CD8-positive, alpha-beta memory T cell (primary cell): ENCODE measurements at regions not wholly inside any gene's neighbourhood (a gene's known extent, or its start where the extent isn't known, plus 50 kb on each side); places are given as distances from the start of the nearest gene placed in this dataset.

ENCODE experiments used
- CTCF ChIA-PET: fragments of 350-600 bp; sonication (Branson Sonifier 250); formaldehyde crosslinking; loops from one replicate; lab custom pipeline; 2021; ENCODE audit warnings: antibody characterized with exemption; lab: Charles Lee
- POLR2A ChIA-PET: fragments of 350-600 bp; sonication (Branson Sonifier 250); formaldehyde crosslinking; loops from one replicate; lab custom pipeline; 2021; ENCODE audit warnings: antibody characterized with exemption; lab: Charles Lee
- DNase-seq, 5 donors: peaks; one replicate each; pipeline versions ENCODE4 v3.0.0 to v3.0.0-alpha.2; 2020 to 2022; ENCODE audit warnings: mixed read lengths in 1 of 5
- H3K27ac ChIP-seq: one replicate; pipeline ENCODE4 v1.7.0; 2013; ENCODE audit warnings: low read depth, mild to moderate bottlenecking, low read length, moderate library complexity
- H3K27me3 ChIP-seq: 2 replicates; pipeline ENCODE4 v1.7.0; 2013; ENCODE audit warnings: low read length, mild to moderate bottlenecking; ENCODE audit not compliant: insufficient read depth, poor library complexity, severe bottlenecking
- H3K36me3 ChIP-seq: 2 replicates; pipeline ENCODE4 v1.7.0; 2013; ENCODE audit warnings: mild to moderate bottlenecking, low read length, moderate library complexity; ENCODE audit not compliant: insufficient read depth
- H3K4me1 ChIP-seq: 2 replicates; pipeline ENCODE4 v1.7.0; 2013; ENCODE audit warnings: mild to moderate bottlenecking, low read length, moderate library complexity; ENCODE audit not compliant: insufficient read depth
- H3K4me3 ChIP-seq: 2 replicates; pipeline ENCODE4 v1.7.0; 2013; ENCODE audit warnings: mild to moderate bottlenecking, low read length
- H3K9me3 ChIP-seq: 2 replicates; pipeline ENCODE4 v1.7.0; 2013; ENCODE audit warnings: mild to moderate bottlenecking, low read length
- H3K27ac Mint-ChIP-seq, 8 donors: one replicate each; pipeline ENCODE4 v1.8.0; 2020 to 2021; ENCODE audit warnings: mixed read lengths in 8 of 8, mild to moderate bottlenecking in 6 of 8, inconsistent platforms in 3 of 8, moderate library complexity in 3 of 8
- H3K27me3 Mint-ChIP-seq, 2 donors: one replicate each; pipeline ENCODE4 v1.8.0; 2020 to 2021; ENCODE audit warnings: mixed read lengths in 2 of 2, mild to moderate bottlenecking in 1 of 2, moderate library complexity in 1 of 2
- H3K36me3 Mint-ChIP-seq, 3 donors: one replicate each; pipeline ENCODE4 v1.8.0; 2020 to 2021; ENCODE audit warnings: mixed read lengths in 3 of 3, inconsistent platforms in 1 of 3, mild to moderate bottlenecking in 1 of 3
- H3K4me1 Mint-ChIP-seq, 3 donors: one replicate each; pipeline ENCODE4 v1.8.0; 2020 to 2021; ENCODE audit warnings: mixed read lengths in 3 of 3, inconsistent platforms in 1 of 3, mild to moderate bottlenecking in 1 of 3
- H3K4me3 Mint-ChIP-seq, 7 donors: one replicate each; pipeline ENCODE4 v1.8.0; 2020 to 2021; ENCODE audit warnings: mixed read lengths in 7 of 7, mild to moderate bottlenecking in 6 of 7, moderate library complexity in 4 of 7, inconsistent platforms in 2 of 7
- H3K9me3 Mint-ChIP-seq, 5 donors: one replicate each; pipeline ENCODE4 v1.8.0; 2020 to 2022; ENCODE audit warnings: mixed read lengths in 5 of 5, mild to moderate bottlenecking in 3 of 5, moderate library complexity in 2 of 5, inconsistent platforms in 1 of 5

DNA sequence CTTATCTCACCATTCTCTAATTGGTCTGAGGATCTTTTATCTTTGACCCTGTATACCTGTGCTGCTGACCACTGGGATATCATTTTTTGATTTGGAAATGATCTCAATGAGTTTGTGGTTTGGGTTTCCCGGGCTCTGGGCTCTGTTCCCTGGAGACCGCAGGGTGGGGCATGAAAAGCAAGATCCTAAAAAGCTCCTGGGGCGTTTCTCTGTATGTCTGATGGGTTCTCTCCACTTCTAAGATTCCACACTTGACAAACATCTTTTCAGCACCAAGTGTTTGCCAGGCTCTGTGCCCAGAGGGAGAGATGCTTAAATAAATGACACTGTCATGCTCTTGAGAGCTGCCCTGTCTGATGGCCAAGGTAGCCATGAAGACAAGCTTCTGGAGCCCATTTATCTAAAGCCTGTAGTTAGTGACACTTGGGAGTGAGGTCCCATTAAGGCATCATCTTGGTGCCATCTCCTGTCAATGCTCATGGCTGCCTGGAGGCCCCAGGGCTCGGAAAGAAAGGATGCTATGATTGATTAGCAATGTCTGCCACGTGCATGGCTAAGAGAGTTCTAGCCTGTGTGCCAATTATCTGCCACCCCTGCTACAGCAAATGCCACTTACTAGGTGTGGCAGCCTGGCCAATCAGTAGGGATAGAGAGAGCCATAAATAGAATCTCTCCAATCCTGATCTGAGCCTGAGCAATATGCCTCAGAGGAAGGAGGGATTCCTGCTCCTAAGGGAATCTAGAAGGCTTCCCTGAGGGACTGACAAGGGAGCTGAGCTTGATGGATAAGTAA, 531.6 kb downstream of the MN1 start:
- no peaks in the 10 kb centered on the region for H3K27me3 ChIP-seq
- no peaks in the 10 kb centered on the region for H3K4me1 ChIP-seq
- no peaks in the 10 kb centered on the region for H3K4me1 Mint-ChIP-seq
- H3K27me3 Mint-ChIP-seq: peaks cover 7 to 16% of the 10 kb centered on the region in 2 donors
- H3K27ac Mint-ChIP-seq: no peak overlapping the region
- no peak overlapping the region for H3K27ac ChIP-seq
- H3K4me3 ChIP-seq: no peak overlapping the region
- no peak overlapping the region for H3K4me3 Mint-ChIP-seq
- no peak for DNase-seq
- POLR2A ChIA-PET: no interaction called here
- no peaks in the 10 kb centered on the region for H3K36me3 ChIP-seq
- no peaks in the 10 kb centered on the region for H3K36me3 Mint-ChIP-seq
- no peaks in the 10 kb centered on the region for H3K9me3 ChIP-seq
- CTCF ChIA-PET: no interaction called here
- H3K9me3 Mint-ChIP-seq: peaks cover 0 to 4% (median 0%) of the 10 kb centered on the region in 5 donors

DNA sequence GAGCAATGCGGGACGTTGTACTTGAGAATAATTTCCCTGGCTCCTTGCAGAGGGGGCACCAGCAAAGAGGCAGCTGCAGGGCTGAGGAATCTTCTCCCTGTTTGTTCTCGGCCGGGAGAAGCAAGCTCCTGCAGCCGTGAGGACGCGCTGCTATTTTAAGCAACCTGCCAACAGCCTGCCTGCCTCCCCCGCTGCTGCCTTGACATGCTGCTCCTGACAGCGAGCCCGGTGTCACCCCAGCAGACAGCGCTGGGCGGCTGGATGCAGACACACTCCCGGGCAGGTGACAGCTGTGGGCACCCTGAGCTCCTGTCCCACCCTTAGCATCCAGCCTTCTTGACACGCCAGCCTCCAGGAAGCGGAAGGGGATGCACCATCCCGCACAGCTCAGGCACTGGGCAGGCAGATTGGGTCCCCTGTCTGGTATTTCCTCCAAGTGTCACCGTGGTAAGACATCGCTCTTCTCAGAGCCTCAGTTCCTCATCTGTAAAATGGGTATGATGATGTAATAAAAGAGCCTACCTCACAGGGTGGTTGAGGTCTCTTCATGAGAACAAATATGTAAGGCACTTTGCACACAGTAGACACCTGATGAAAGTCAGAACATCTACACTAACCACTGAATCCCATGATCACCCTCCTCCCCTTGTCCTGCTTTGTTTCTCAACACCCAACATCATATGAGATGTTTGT, 530.6 kb downstream of the MN1 start:
- CTCF ChIA-PET: no interaction called here
- POLR2A ChIA-PET: no interaction called here
- no peaks in the 10 kb centered on the region for H3K36me3 Mint-ChIP-seq

GRCh38 chr22:27273436-27273835, 528.1 kb downstream of the MN1 start:
- Mint-ChIP-seq H3K4me1 (no peaks in the 10 kb centered on the region), H3K36me3 (no peaks in the 10 kb centered on the region), H3K27ac (peak overlapping the region in 1 of 8 donors; percentile 16), H3K27me3 (peaks cover 8 to 12% of the 10 kb centered on the region in 2 donors), H3K9me3 (peaks cover 0 to 6% (median 0%) of the 10 kb centered on the region in 5 donors), H3K4me3 (no peak overlapping the region)
- DNase-seq: no peak
- ChIA-PET CTCF (no interaction called here), POLR2A (no interaction called here)
- Histone ChIP-seq H3K4me3 (no peak overlapping the region), H3K27ac (no peak overlapping the region), H3K36me3 (no peaks in the 10 kb centered on the region), H3K9me3 (no peaks in the 10 kb centered on the region), H3K27me3 (no peaks in the 10 kb centered on the region), H3K4me1 (no peaks in the 10 kb centered on the region)

More for the DNA sequence above, 530.6 kb downstream of the MN1 start:
- no peaks in the 10 kb centered on the region for H3K4me1 Mint-ChIP-seq
- Histone ChIP-seq H3K27ac (no peak overlapping the region), H3K4me3 (no peak overlapping the region), H3K27me3 (no peaks in the 10 kb centered on the region), H3K36me3 (no peaks in the 10 kb centered on the region), H3K9me3 (no peaks in the 10 kb centered on the region), H3K4me1 (no peaks in the 10 kb centered on the region)
- H3K9me3 Mint-ChIP-seq: peaks cover 0 to 4% (median 0%) of the 10 kb centered on the region in 5 donors
- no peak for DNase-seq
- H3K27ac Mint-ChIP-seq: no peak overlapping the region
- H3K27me3 Mint-ChIP-seq: peaks cover 7 to 16% of the 10 kb centered on the region in 2 donors
- H3K4me3 Mint-ChIP-seq: no peak overlapping the region

DNA sequence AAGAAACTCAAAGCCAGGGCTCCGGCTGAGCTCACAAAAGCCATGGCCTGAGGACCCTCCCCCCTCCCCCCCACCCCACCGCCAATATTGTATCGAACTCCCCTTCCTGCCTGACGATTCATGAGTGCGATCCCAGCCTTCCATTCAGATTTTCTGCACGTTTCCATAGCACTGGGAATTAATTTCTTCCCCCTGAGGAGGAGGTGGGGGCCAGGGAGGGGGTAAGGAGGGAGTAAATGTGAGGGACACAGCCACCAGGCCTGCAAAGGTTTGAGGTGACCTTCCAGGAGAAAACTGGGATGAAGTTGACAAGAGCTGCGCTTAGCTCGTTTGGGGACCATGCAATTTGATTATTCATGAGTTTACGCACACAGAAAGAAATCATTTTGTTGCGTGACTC, 527.7 kb downstream of the MN1 start:
- no peaks in the 10 kb centered on the region for H3K9me3 ChIP-seq
- no peak for DNase-seq
- no peaks in the 10 kb centered on the region for H3K27me3 ChIP-seq
- H3K9me3 Mint-ChIP-seq: peaks cover 0 to 5% (median 0%) of the 10 kb centered on the region in 5 donors
- no peak overlapping the region for H3K4me3 Mint-ChIP-seq
- no peaks in the 10 kb centered on the region for H3K36me3 Mint-ChIP-seq
- POLR2A ChIA-PET: no interaction called here
- H3K27ac Mint-ChIP-seq: no peak overlapping the region
- peaks cover 11 to 12% of the 10 kb centered on the region in 2 donors for H3K27me3 Mint-ChIP-seq
- no peak overlapping the region for H3K27ac ChIP-seq
- CTCF ChIA-PET: no interaction called here
- no peaks in the 10 kb centered on the region for H3K4me1 Mint-ChIP-seq
- no peak overlapping the region for H3K4me3 ChIP-seq
- no peaks in the 10 kb centered on the region for H3K4me1 ChIP-seq
- H3K36me3 ChIP-seq: no peaks in the 10 kb centered on the region

DNA sequence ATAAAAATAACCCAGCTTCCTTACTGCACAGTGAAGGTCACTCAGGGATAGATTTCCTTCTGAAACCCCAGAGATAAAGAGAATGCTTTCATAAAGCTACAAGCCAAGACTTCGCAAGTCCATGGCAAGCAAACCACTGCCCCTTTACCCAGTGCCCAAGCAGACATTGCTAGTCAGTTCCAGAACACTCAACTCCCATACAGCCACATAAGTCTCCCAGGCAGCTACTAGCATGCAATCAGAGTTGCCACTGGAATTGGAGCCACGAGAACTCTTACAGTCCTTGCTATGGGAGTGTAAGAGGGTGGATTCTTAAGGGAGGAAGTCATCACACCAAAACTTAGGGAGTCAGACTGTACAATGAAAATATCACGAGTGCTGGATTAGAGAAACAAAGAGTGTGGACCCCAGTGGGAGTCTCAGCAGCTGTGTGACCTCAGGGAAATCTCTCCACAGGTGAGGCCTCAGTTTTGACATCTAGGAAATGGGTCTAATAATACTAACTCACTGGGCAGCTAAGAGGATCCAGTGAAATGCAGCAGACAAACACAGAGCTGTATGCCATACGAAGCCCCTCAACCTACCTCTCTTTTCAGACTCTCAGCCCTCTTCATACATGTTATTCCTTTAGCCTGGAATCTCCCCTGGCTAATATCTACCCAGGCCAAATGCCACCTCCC, 526.6 kb downstream of the MN1 start:
- no peaks in the 10 kb centered on the region for H3K36me3 Mint-ChIP-seq
- H3K4me1 ChIP-seq: no peaks in the 10 kb centered on the region
- H3K9me3 Mint-ChIP-seq: peaks cover 0 to 7% (median 0%) of the 10 kb centered on the region in 5 donors
- no peaks in the 10 kb centered on the region for H3K4me1 Mint-ChIP-seq
- no peak for DNase-seq
- no peak overlapping the region for H3K27ac ChIP-seq
- ChIA-PET CTCF (no interaction called here), POLR2A (no interaction called here)
- H3K4me3 Mint-ChIP-seq: no peak overlapping the region
- H3K27me3 Mint-ChIP-seq: peaks cover 10 to 11% of the 10 kb centered on the region in 2 donors
- no peaks in the 10 kb centered on the region for H3K27me3 ChIP-seq
- H3K36me3 ChIP-seq: no peaks in the 10 kb centered on the region
- H3K4me3 ChIP-seq: no peak overlapping the region
- H3K9me3 ChIP-seq: no peaks in the 10 kb centered on the region
- H3K27ac Mint-ChIP-seq: no peak overlapping the region

GRCh38 chr22:27278946-27279345, 522.6 kb downstream of the MN1 start:
- POLR2A ChIA-PET: no interaction called here
- no peaks in the 10 kb centered on the region for H3K4me1 ChIP-seq
- Mint-ChIP-seq H3K4me1 (no peaks in the 10 kb centered on the region), H3K27me3 (peaks cover 3 to 17% of the 10 kb centered on the region in 2 donors), H3K4me3 (no peak overlapping the region), H3K27ac (no peak overlapping the region), H3K36me3 (no peaks in the 10 kb centered on the region), H3K9me3 (peaks cover 0 to 7% (median 5%) of the 10 kb centered on the region in 5 donors)
- H3K9me3 ChIP-seq: no peaks in the 10 kb centered on the region
- H3K36me3 ChIP-seq: no peaks in the 10 kb centered on the region
- no peak for DNase-seq
- CTCF ChIA-PET: no interaction called here
- no peak overlapping the region for H3K27ac ChIP-seq
- H3K27me3 ChIP-seq: no peaks in the 10 kb centered on the region
- H3K4me3 ChIP-seq: no peak overlapping the region

DNA sequence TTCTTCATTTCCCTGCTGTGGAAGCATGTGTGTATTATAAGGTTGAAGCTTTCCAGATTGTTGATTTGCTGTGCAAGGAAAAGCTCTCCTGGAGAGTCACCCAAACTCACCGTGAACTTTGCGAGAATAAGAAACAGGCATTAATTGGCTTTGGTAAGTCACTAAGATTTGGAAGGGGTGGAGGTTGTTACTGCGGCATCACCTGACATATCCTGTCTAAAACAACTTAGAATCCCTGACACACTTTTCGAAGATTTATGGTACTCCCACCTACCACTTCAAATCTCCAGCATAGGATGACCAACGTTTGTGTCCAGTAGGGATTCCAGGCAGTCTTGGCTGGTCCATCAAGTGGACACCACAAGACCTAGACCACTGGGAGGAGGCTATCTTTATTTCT, 518.3 kb downstream of the MN1 start:
- H3K36me3 Mint-ChIP-seq: peaks cover 0 to 2% (median 2%) of the 10 kb centered on the region in 3 donors
- no peaks in the 10 kb centered on the region for H3K4me1 Mint-ChIP-seq
- H3K9me3 Mint-ChIP-seq: peaks cover 0 to 7% (median 3%) of the 10 kb centered on the region in 5 donors
- ChIA-PET CTCF (no interaction called here), POLR2A (no interaction called here)
- Histone ChIP-seq H3K4me3 (no peak overlapping the region), H3K9me3 (no peaks in the 10 kb centered on the region), H3K27me3 (no peaks in the 10 kb centered on the region), H3K36me3 (no peaks in the 10 kb centered on the region), H3K27ac (no peak overlapping the region), H3K4me1 (no peaks in the 10 kb centered on the region)
- DNase-seq: no peak
- no peak overlapping the region for H3K27ac Mint-ChIP-seq
- H3K27me3 Mint-ChIP-seq: peaks cover 1 to 17% of the 10 kb centered on the region in 2 donors
- peak overlapping the region in 1 of 7 donors; percentile 18 for H3K4me3 Mint-ChIP-seq

DNA sequence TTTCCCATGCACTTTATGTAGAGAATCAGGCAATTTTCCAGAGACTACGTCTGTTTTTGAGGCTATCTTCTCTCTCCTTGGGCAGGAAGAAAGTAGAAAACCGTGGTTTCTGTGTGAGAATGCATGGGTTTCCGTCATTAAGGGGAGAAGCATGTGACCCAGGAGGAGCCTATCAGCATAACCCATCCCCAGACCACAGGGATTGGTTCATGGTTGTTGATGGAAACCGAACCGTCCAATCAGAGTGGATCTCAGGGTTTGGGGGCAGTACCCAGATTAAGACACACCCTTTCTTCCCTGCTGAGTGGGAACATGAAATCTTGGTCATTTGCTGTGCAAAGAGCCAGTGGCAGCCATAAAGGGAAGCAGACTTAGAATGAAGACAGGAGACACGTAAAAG, 517.8 kb downstream of the MN1 start:
- H3K9me3 Mint-ChIP-seq: peaks cover 0 to 7% (median 3%) of the 10 kb centered on the region in 5 donors
- no peaks in the 10 kb centered on the region for H3K4me1 ChIP-seq
- no peak overlapping the region for H3K4me3 Mint-ChIP-seq
- peaks cover 0 to 2% (median 2%) of the 10 kb centered on the region in 3 donors for H3K36me3 Mint-ChIP-seq
- no peak overlapping the region for H3K27ac Mint-ChIP-seq
- no peak overlapping the region for H3K4me3 ChIP-seq
- ChIA-PET CTCF (no interaction called here), POLR2A (no interaction called here)
- H3K27me3 ChIP-seq: no peaks in the 10 kb centered on the region
- H3K36me3 ChIP-seq: no peaks in the 10 kb centered on the region
- DNase-seq: no peak
- H3K9me3 ChIP-seq: no peaks in the 10 kb centered on the region
- no peak overlapping the region for H3K27ac ChIP-seq
- H3K4me1 Mint-ChIP-seq: no peaks in the 10 kb centered on the region
- H3K27me3 Mint-ChIP-seq: peaks cover 1 to 14% of the 10 kb centered on the region in 2 donors
